ENCODE measurements at regions not wholly inside any gene's neighbourhood (a gene's known extent, or its start where the extent isn't known, plus 50 kb on each side); places are given as distances from the start of the nearest gene placed in this dataset.

DNA sequence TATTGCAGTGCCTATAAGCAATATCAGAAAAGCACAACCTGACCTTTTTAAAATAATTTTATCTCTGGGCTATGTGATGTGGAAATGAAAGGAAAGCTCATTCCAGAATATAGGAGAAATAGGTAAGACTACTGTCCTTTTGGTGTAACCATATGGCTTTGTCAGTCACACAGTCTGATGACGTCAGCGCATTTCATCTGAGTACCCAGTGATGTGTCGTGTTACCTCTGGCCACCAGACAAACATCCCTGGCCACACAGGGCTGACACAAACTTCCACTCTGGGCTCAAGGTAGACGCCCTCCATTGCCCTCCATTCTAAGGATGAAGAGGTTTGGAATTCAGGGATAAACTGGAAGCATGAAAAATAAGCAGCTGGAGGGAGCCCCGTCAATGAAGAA, 506.7 kb downstream of the CMPK2 start:
- H3K36me3 Mint-ChIP-seq (ENCODE audit: unreplicated experiment), result no peaks in the 10 kb centered on the region
- no peak overlapping the region for H3K27ac Mint-ChIP-seq (ENCODE audit: unreplicated experiment)
- DNase-seq (ENCODE audit: extremely low spot score, unreplicated experiment), result no peak
- H3K9me3 Mint-ChIP-seq (ENCODE audit: unreplicated experiment), result no peaks in the 10 kb centered on the region
- no peaks in the 10 kb centered on the region for H3K27me3 Mint-ChIP-seq (ENCODE audit: unreplicated experiment)
- TF ChIP-seq, protein P1, sequence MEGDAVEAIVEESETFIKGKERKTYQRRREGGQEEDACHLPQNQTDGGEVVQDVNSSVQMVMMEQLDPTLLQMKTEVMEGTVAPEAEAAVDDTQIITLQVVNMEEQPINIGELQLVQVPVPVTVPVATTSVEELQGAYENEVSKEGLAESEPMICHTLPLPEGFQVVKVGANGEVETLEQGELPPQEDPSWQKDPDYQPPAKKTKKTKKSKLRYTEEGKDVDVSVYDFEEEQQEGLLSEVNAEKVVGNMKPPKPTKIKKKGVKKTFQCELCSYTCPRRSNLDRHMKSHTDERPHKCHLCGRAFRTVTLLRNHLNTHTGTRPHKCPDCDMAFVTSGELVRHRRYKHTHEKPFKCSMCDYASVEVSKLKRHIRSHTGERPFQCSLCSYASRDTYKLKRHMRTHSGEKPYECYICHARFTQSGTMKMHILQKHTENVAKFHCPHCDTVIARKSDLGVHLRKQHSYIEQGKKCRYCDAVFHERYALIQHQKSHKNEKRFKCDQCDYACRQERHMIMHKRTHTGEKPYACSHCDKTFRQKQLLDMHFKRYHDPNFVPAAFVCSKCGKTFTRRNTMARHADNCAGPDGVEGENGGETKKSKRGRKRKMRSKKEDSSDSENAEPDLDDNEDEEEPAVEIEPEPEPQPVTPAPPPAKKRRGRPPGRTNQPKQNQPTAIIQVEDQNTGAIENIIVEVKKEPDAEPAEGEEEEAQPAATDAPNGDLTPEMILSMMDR (IDR thresholded peaks at IDR 0.05), result no peak
- H3K4me1 Mint-ChIP-seq (ENCODE audit: unreplicated experiment), result no peaks in the 10 kb centered on the region
- no peak overlapping the region for H3K4me3 Mint-ChIP-seq (ENCODE audit: unreplicated experiment)

DNA sequence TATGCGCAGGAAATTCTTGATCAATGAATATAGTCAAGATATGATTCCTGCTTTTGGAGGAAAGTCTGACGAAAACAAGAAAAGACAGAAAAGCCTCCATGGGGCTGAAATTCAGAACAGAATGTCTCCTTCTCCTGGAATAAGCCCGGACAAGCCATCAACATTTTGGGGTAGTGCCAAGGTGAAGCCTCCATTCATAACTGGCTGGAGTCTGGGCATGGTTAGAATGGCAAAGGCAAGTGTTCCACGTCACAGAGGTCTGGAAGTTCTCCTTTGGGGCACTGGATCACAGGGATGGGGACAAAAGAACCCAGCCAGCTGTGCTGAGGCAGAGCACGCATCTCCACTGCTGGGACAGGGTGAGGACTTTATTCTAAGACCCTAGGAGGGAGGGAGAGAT, 505.7 kb downstream of the CMPK2 start:
- TF ChIP-seq, protein P1 (IDR thresholded peaks at IDR 0.05), result no peak
- no peak overlapping the region for H3K27ac Mint-ChIP-seq (ENCODE audit: unreplicated experiment)
- no peaks in the 10 kb centered on the region for H3K4me1 Mint-ChIP-seq (ENCODE audit: unreplicated experiment)
- no peak overlapping the region for H3K4me3 Mint-ChIP-seq (ENCODE audit: unreplicated experiment)
- no peaks in the 10 kb centered on the region for H3K9me3 Mint-ChIP-seq (ENCODE audit: unreplicated experiment)
- no peak for DNase-seq (ENCODE audit: extremely low spot score, unreplicated experiment)
- H3K36me3 Mint-ChIP-seq (ENCODE audit: unreplicated experiment), result no peaks in the 10 kb centered on the region
- no peaks in the 10 kb centered on the region for H3K27me3 Mint-ChIP-seq (ENCODE audit: unreplicated experiment)

DNA sequence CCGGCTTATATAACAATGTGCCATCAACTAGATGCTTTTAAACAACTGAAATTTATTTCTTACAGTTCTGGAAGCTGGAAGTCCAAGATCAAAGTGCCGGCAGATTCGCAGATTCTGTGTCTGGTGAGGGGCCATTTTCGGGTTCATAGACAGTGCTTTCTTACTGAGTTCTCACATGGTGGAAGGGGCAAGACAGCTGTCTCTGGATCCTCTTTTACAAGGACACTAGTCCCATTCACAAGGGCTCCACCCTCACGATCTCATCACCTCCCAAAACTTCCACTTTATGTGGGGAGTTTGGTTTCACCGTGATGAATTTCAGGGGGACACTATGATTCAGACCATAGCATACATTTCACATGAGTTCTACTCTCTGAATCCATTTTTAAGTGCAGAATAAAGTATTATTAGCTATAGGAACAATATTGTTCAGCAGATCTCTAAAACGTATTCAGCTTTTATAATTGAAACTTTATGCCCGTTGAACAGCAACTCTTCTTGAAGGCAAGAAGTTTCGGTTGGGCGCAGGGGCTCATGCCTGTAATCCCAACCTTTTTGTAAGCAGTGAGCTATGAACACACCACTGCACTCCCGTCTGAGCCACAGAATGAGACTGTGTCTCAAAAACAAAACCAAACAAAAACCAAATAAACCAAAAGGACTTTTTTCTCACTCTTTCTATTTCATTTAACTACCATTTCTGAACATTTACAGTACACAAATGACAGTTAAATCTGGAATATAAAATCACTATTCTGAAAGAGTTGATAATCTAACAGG, 502.8 kb downstream of the CMPK2 start:
- TF ChIP-seq, protein P1 (IDR thresholded peaks at IDR 0.05), result no peak
- Mint-ChIP-seq H3K4me1 (ENCODE audit: unreplicated experiment) (no peaks in the 10 kb centered on the region), H3K4me3 (ENCODE audit: unreplicated experiment) (no peak overlapping the region), H3K9me3 (ENCODE audit: unreplicated experiment) (no peaks in the 10 kb centered on the region), H3K27me3 (ENCODE audit: unreplicated experiment) (no peaks in the 10 kb centered on the region), H3K27ac (ENCODE audit: unreplicated experiment) (no peak overlapping the region), H3K36me3 (ENCODE audit: unreplicated experiment) (no peaks in the 10 kb centered on the region)
- DNase-seq (ENCODE audit: extremely low spot score, unreplicated experiment), result no peak

DNA sequence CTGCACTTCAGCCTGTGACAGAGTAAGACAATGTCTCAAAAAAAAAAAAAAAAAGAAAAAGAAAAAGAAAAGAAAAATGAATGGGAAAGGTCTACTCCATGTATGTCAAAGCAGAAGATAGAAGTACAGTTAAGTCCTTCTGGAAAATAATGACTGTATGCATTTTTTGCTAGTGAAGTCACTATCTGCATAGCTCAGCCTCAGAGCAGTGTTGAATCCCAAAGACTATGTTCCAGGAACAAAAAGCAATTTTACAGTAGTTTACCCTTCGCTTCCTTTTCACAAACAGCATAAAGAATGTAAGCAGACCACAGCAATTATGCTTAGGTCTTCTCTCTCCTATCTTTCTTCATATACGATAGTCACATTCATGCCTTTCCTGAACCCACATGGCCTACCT, 497.4 kb downstream of the CMPK2 start:
- H3K36me3 Mint-ChIP-seq (ENCODE audit: unreplicated experiment), result no peaks in the 10 kb centered on the region
- H3K27me3 Mint-ChIP-seq (ENCODE audit: unreplicated experiment), result no peaks in the 10 kb centered on the region
- TF ChIP-seq, protein P1 (IDR thresholded peaks at IDR 0.05), result no peak
- no peak overlapping the region for H3K27ac Mint-ChIP-seq (ENCODE audit: unreplicated experiment)
- no peak for DNase-seq (ENCODE audit: extremely low spot score, unreplicated experiment)
- H3K4me3 Mint-ChIP-seq (ENCODE audit: unreplicated experiment), result no peak overlapping the region
- peaks cover 5% of the 10 kb centered on the region for H3K4me1 Mint-ChIP-seq (ENCODE audit: unreplicated experiment)
- no peaks in the 10 kb centered on the region for H3K9me3 Mint-ChIP-seq (ENCODE audit: unreplicated experiment)

DNA sequence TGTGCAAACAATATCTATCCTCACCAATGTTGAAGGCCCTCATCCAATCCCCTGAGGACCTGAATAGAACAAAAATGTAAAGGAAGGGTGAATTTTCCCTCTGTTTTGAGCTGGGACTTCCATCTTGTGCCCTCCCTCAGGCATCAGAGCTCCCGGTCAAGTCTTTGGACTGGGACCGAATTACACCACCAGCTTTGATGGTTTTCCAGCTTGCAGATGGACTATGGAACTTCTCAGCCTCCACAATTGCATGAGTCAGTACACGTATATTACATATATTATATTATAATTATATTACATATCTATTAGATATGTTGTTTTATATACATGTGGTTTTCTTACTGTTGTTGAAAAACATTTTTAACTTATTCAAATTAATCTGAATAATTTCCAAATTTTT, 496.4 kb downstream of the CMPK2 start:
- peaks cover 5% of the 10 kb centered on the region for H3K4me1 Mint-ChIP-seq (ENCODE audit: unreplicated experiment)
- TF ChIP-seq, protein P1 (IDR thresholded peaks at IDR 0.05), result no peak
- DNase-seq (ENCODE audit: extremely low spot score, unreplicated experiment), result no peak
- no peaks in the 10 kb centered on the region for H3K27me3 Mint-ChIP-seq (ENCODE audit: unreplicated experiment)
- no peaks in the 10 kb centered on the region for H3K36me3 Mint-ChIP-seq (ENCODE audit: unreplicated experiment)
- no peak overlapping the region for H3K27ac Mint-ChIP-seq (ENCODE audit: unreplicated experiment)
- H3K9me3 Mint-ChIP-seq (ENCODE audit: unreplicated experiment), result peaks cover 4% of the 10 kb centered on the region
- H3K4me3 Mint-ChIP-seq (ENCODE audit: unreplicated experiment), result no peak overlapping the region

Data from osteocyte (in vitro differentiated cells).